K562 (cell line): ENCODE measurements at regions not wholly inside any gene's neighbourhood (a gene's known extent, or its start where the extent isn't known, plus 50 kb on each side); places are given as distances from the start of the nearest gene placed in this dataset.

ENCODE experiments used
- CC2D1A ChIP-seq: fragments of 450-650 bp; IDR thresholded peaks from 2 replicates; pipeline ENCODE4 v1.6.1; 2017; ENCODE audit warnings: mild to moderate bottlenecking
- EZH2 ChIP-seq: IDR thresholded peaks from 2 replicates; pipeline ENCODE4 v1.6.1; 2012; ENCODE audit warnings: low read depth, mild to moderate bottlenecking, inconsistent platforms, low read length, borderline replicate concordance
- GATAD2B ChIP-seq: fragments of 450-650 bp; IDR thresholded peaks from 2 replicates; pipeline ENCODE4 v1.6.1; 2017; ENCODE audit warnings: mild to moderate bottlenecking, borderline replicate concordance
- HDAC8 ChIP-seq: fragments of 450-650 bp; IDR thresholded peaks from 2 replicates; pipeline ENCODE4 v1.6.1; 2016; ENCODE audit warnings: mild to moderate bottlenecking, missing genetic modification characterization, moderate library complexity, missing compliant biosample characterization
- HMG20A ChIP-seq: fragments of 450-650 bp; formaldehyde crosslinking; conservative IDR thresholded peaks from 2 replicates; pipeline ENCODE4 v1.4.0; 2020; ENCODE audit warnings: mild to moderate bottlenecking, mixed read lengths
- JUNB ChIP-seq: fragments of 450-650 bp; formaldehyde crosslinking; conservative IDR thresholded peaks from 2 replicates; pipeline ENCODE4 v1.4.0; 2020; ENCODE audit warnings: mild to moderate bottlenecking
- MAZ ChIP-seq, 2 experiments: fragments of 450-650 bp in 1 of 2; sonication (generic) in 1 of 2; formaldehyde crosslinking; IDR thresholded peaks in 1 of 2; conservative IDR thresholded peaks in 1 of 2; 2 replicates each; pipeline versions ENCODE4 v1.4.0 to v1.5.0; 2020; ENCODE audit warnings: mild to moderate bottlenecking in 1 of 2, missing genetic modification reagents in 1 of 2
- MGA ChIP-seq: fragments of 450-650 bp; IDR thresholded peaks from 2 replicates; pipeline ENCODE4 v1.6.1; 2016; ENCODE audit warnings: mild to moderate bottlenecking, moderate library complexity
- MTA3 ChIP-seq: fragments of 450-650 bp; formaldehyde crosslinking; IDR thresholded peaks from 2 replicates; pipeline ENCODE4 v1.6.1; 2017; ENCODE audit warnings: mild to moderate bottlenecking, borderline replicate concordance
- NONO ChIP-seq, 2 experiments: fragments of 200-400 bp in 1 of 2; fragments of 450-650 bp in 1 of 2; formaldehyde crosslinking in 1 of 2; IDR thresholded peaks; 2 replicates each; pipeline ENCODE4 v1.6.1; 2017; ENCODE audit warnings: low read depth in 2 of 2, mild to moderate bottlenecking in 2 of 2, moderate library complexity in 2 of 2, low read length in 1 of 2
- POLR2A ChIP-seq: fragments of 450-650 bp; conservative IDR thresholded peaks from 2 replicates; pipeline ENCODE4 v1.6.1; 2016
- STAT5A ChIP-seq: IDR thresholded peaks from 2 replicates; pipeline ENCODE4 v1.6.1; 2012; ENCODE audit warnings: low read length, inconsistent platforms, borderline replicate concordance
- TAF15 ChIP-seq: fragments of 200-400 bp; formaldehyde crosslinking; IDR thresholded peaks from 2 replicates; pipeline ENCODE4 v1.6.1; 2017; ENCODE audit warnings: mild to moderate bottlenecking, low read depth, low read length, moderate library complexity
- XRCC3 ChIP-seq: fragments of 450-650 bp; IDR thresholded peaks from 2 replicates; pipeline ENCODE4 v1.6.1; 2017; ENCODE audit warnings: mild to moderate bottlenecking, moderate library complexity
- ZNF212 ChIP-seq: fragments of 450-650 bp; formaldehyde crosslinking; IDR thresholded peaks from 2 replicates; pipeline ENCODE4 v1.4.0; 2020; ENCODE audit warnings: mild to moderate bottlenecking
- TF ChIP-seq, protein P1 (sequence below): fragments of 450-650 bp; formaldehyde crosslinking; IDR thresholded peaks from 2 replicates; pipeline ENCODE4 v1.4.0; 2022; ENCODE audit warnings: missing genetic modification characterization
- TF ChIP-seq, protein P2 (sequence below), 2 experiments: fragments of 450-650 bp; IDR thresholded peaks; 2 replicates each; pipeline ENCODE4 v1.6.1; 2016

- TF ChIP-seq MGA = no peak; the same call in none of the 2 replicates
- no peak for TF ChIP-seq STAT5A
- TF ChIP-seq MAZ (CRISPR knock-in tag; conservative IDR thresholded peaks at IDR 0.05 in 1 of 2, IDR thresholded peaks at IDR 0.05 in 1 of 2) = no peak
- TF ChIP-seq, protein P1, sequence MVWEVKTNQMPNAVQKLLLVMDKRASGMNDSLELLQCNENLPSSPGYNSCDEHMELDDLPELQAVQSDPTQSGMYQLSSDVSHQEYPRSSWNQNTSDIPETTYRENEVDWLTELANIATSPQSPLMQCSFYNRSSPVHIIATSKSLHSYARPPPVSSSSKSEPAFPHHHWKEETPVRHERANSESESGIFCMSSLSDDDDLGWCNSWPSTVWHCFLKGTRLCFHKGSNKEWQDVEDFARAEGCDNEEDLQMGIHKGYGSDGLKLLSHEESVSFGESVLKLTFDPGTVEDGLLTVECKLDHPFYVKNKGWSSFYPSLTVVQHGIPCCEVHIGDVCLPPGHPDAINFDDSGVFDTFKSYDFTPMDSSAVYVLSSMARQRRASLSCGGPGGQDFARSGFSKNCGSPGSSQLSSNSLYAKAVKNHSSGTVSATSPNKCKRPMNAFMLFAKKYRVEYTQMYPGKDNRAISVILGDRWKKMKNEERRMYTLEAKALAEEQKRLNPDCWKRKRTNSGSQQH = no peak
- TF ChIP-seq JUNB (CRISPR knock-in tag) = no peak
- TF ChIP-seq HMG20A (CRISPR knock-in tag) = no peak
- TF ChIP-seq XRCC3 = no peak
- TF ChIP-seq NONO (IDR thresholded peaks at IDR 0.05; ENCODE audit: low read depth in 2 of 2, low read length in 1 of 2) = no peak
- TF ChIP-seq CC2D1A = no peak
- TF ChIP-seq GATAD2B = no peak
- no peak for TF ChIP-seq ZNF212 (CRISPR knock-in tag)
- TF ChIP-seq MTA3 = no peak
- TF ChIP-seq, protein P2, sequence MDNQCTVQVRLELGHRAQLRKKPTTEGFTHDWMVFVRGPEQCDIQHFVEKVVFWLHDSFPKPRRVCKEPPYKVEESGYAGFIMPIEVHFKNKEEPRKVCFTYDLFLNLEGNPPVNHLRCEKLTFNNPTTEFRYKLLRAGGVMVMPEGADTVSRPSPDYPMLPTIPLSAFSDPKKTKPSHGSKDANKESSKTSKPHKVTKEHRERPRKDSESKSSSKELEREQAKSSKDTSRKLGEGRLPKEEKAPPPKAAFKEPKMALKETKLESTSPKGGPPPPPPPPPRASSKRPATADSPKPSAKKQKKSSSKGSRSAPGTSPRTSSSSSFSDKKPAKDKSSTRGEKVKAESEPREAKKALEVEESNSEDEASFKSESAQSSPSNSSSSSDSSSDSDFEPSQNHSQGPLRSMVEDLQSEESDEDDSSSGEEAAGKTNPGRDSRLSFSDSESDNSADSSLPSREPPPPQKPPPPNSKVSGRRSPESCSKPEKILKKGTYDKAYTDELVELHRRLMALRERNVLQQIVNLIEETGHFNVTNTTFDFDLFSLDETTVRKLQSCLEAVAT (IDR thresholded peaks at IDR 0.05) = no peak
- TF ChIP-seq HDAC8 = no peak
- no peak for TF ChIP-seq EZH2
- no peak for TF ChIP-seq TAF15
- no peak for TF ChIP-seq POLR2A
Measured at GRCh38 chr2:177328056-177328455, 63.5 kb upstream of the NFE2L2 start (continued).
